ENCODE measurements at regions not wholly inside any gene's neighbourhood (a gene's known extent, or its start where the extent isn't known, plus 50 kb on each side); places are given as distances from the start of the nearest gene placed in this dataset.

DNA sequence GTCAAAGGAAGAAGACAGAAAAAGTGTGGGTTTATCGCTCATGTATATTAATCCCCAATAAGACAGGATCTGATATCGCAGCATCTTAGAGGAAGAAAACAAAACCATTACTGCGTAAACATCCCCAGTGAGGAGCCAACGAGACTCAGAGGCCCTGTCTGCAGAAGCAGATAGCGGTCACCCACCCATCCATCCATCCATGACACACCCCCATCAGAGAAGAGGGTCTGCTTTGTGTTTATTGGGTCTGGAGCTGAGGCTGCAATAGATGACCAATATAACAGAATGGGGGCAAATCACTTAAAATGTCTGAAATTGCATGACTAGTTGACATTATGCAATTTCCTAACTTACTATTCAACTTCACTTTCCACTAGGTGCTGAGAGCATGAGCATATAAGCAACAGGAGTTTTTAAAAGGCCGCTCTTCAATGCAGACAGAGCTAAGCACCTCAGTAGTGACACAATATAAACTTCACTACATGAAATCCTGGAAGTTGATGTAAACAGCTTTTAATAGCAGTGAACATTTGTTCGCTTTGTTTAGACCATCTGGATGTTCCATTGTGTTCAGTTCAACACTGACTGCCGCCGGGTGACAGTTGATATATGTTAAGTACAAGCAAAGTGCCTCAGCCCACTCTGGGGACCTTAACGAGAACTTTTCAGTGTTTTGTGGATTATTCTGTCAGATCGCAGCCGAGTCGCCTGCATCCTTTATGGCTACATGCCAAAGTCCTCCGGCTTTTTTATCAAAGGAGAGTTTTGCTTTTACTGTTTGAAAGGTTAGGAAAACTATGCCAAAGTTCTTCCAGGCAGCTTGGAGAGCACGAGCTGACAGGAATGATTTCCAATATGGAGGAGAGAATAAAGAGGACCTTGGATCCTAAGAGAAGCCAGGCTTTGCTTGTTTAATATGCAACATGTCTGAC lies 167.5 kb downstream of the ZNF281 start:
- WGBS: 46% methylated on average over 15 of the region's 15 CpGs
- Histone ChIP-seq H3K9ac (ENCODE audit: low read depth in 1 of 2, low read length in 2 of 2) (peak overlapping the region; percentile 47 to 69), H3K27ac (ENCODE audit: low read depth in 1 of 2, low read length in 2 of 2) (peak overlapping the region; percentile 75 to 91), H3K4me3 (ENCODE audit: low read depth in 1 of 3, low read length in 3 of 3) (peak overlapping the region; percentile 11 to 74 (median 45)), H3K36me3 (ENCODE audit: control insufficient read depth in 4 of 4, insufficient read depth in 3 of 4, low read depth in 1 of 4, low read length in 3 of 4) (no peaks in the 10 kb centered on the region), H3K4me1 (ENCODE audit: control insufficient read depth in 4 of 4, insufficient read depth in 4 of 4, low read length in 3 of 4) (peaks cover 1 to 19% (median 7%) of the 10 kb centered on the region in 4 donors), H3K27me3 (ENCODE audit: control insufficient read depth in 4 of 4, insufficient read depth in 4 of 4, low read length in 3 of 4) (no peaks in the 10 kb centered on the region), H3K9me3 (ENCODE audit: control insufficient read depth in 4 of 4, low read length in 3 of 4) (no peaks in the 10 kb centered on the region)
- TF ChIP-seq YY1 (IDR thresholded peaks at IDR 0.05): peak; percentile 92
- peak; percentile 34 for TF ChIP-seq SP1 (IDR thresholded peaks at IDR 0.05)
- TF ChIP-seq TAF1 (conservative IDR thresholded peaks at IDR 0.05): no peak
- no peak for TF ChIP-seq RXRA (IDR thresholded peaks at IDR 0.05)
- no peak for TF ChIP-seq HNF4G (IDR thresholded peaks at IDR 0.05)
- TF ChIP-seq FOXA1 (IDR thresholded peaks at IDR 0.05): no peak
- TF ChIP-seq HNF4A (conservative IDR thresholded peaks at IDR 0.05): peak in 1 of 2 donors; percentile 43
- TF ChIP-seq, protein P1, sequence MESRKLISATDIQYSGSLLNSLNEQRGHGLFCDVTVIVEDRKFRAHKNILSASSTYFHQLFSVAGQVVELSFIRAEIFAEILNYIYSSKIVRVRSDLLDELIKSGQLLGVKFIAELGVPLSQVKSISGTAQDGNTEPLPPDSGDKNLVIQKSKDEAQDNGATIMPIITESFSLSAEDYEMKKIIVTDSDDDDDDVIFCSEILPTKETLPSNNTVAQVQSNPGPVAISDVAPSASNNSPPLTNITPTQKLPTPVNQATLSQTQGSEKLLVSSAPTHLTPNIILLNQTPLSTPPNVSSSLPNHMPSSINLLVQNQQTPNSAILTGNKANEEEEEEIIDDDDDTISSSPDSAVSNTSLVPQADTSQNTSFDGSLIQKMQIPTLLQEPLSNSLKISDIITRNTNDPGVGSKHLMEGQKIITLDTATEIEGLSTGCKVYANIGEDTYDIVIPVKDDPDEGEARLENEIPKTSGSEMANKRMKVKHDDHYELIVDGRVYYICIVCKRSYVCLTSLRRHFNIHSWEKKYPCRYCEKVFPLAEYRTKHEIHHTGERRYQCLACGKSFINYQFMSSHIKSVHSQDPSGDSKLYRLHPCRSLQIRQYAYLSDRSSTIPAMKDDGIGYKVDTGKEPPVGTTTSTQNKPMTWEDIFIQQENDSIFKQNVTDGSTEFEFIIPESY (IDR thresholded peaks at IDR 0.05): no peak
- DNase-seq (ENCODE audit: low spot score): no peak

DNA sequence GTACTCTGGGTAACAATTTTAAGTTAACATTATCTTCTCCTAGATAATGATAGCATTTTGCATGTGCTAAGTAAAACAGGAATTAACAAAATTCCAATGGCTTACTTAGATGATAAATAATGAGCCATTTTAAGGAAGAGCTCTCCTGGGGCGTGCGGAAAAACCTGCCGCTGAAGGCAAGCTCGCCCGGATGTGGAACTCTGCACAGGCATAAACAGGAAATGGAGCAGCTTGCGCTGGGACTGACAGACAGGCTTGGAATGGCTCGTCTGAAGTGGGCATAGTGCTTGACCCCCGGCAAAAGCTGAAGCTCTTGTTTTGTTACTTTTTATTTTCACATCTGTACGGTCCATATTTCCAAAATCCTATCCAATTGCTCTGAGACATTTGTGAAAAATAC lies 169.2 kb downstream of the ZNF281 start:
- 66% methylated on average over 9 of the region's 9 CpGs for WGBS
- TF ChIP-seq GABPA (IDR thresholded peaks at IDR 0.05 in 1 of 2, conservative IDR thresholded peaks at IDR 0.05 in 1 of 2): peak in 1 of 2 donors; percentile 12
- TF ChIP-seq TAF1 (conservative IDR thresholded peaks at IDR 0.05): no peak
- H3K9ac ChIP-seq (ENCODE audit: low read depth in 1 of 2, low read length in 2 of 2): no peak overlapping the region
- peaks cover 1 to 26% (median 7%) of the 10 kb centered on the region in 4 donors for H3K4me1 ChIP-seq (ENCODE audit: control insufficient read depth in 4 of 4, insufficient read depth in 4 of 4, low read length in 3 of 4)
- no peak overlapping the region for H3K27ac ChIP-seq (ENCODE audit: low read depth in 1 of 2, low read length in 2 of 2)
- no peaks in the 10 kb centered on the region for H3K27me3 ChIP-seq (ENCODE audit: control insufficient read depth in 4 of 4, insufficient read depth in 4 of 4, low read length in 3 of 4)
- no peaks in the 10 kb centered on the region for H3K36me3 ChIP-seq (ENCODE audit: control insufficient read depth in 4 of 4, insufficient read depth in 3 of 4, low read depth in 1 of 4, low read length in 3 of 4)
- no peak overlapping the region for H3K4me3 ChIP-seq (ENCODE audit: low read depth in 1 of 3, low read length in 3 of 3)
- DNase-seq (ENCODE audit: low spot score): no peak
- H3K9me3 ChIP-seq (ENCODE audit: control insufficient read depth in 4 of 4, low read length in 3 of 4): no peaks in the 10 kb centered on the region

DNA sequence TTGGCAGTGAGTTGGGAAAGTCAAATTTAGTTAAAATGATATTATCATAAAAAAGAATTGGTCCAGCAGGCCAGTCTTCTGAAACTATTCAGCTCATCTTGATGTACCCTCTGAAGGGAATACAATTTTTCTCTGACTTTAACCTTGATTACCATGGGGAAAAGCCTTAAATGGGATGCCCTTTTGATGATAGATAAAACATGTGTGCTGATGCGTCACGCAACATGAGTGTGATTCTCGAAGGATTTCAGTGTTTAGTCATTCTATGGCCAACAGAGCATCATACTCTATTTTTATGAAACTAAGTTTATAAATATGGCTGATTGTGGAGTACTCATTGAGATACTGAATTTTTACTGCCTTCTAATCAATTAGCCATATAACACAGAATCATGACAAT lies 171.5 kb downstream of the ZNF281 start:
- no peak for DNase-seq (ENCODE audit: low spot score)
- peaks cover 1 to 22% (median 4%) of the 10 kb centered on the region in 4 donors for H3K4me1 ChIP-seq (ENCODE audit: control insufficient read depth in 4 of 4, insufficient read depth in 4 of 4, low read length in 3 of 4)
- no peak for TF ChIP-seq NR2F2 (IDR thresholded peaks at IDR 0.05)
- no peak for TF ChIP-seq EGR1 (IDR thresholded peaks at IDR 0.05; ENCODE audit: low read depth in 2 of 2)
- TF ChIP-seq SP1 (IDR thresholded peaks at IDR 0.05): no peak
- TF ChIP-seq, protein P1 (IDR thresholded peaks at IDR 0.05): no peak
- TF ChIP-seq, protein P2, sequence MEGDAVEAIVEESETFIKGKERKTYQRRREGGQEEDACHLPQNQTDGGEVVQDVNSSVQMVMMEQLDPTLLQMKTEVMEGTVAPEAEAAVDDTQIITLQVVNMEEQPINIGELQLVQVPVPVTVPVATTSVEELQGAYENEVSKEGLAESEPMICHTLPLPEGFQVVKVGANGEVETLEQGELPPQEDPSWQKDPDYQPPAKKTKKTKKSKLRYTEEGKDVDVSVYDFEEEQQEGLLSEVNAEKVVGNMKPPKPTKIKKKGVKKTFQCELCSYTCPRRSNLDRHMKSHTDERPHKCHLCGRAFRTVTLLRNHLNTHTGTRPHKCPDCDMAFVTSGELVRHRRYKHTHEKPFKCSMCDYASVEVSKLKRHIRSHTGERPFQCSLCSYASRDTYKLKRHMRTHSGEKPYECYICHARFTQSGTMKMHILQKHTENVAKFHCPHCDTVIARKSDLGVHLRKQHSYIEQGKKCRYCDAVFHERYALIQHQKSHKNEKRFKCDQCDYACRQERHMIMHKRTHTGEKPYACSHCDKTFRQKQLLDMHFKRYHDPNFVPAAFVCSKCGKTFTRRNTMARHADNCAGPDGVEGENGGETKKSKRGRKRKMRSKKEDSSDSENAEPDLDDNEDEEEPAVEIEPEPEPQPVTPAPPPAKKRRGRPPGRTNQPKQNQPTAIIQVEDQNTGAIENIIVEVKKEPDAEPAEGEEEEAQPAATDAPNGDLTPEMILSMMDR (IDR thresholded peaks at IDR 0.05; ENCODE audit: low read depth, low read length, missing input control): no peak
- TF ChIP-seq JUND (IDR thresholded peaks at IDR 0.05): no peak
- TF ChIP-seq, protein P3, sequence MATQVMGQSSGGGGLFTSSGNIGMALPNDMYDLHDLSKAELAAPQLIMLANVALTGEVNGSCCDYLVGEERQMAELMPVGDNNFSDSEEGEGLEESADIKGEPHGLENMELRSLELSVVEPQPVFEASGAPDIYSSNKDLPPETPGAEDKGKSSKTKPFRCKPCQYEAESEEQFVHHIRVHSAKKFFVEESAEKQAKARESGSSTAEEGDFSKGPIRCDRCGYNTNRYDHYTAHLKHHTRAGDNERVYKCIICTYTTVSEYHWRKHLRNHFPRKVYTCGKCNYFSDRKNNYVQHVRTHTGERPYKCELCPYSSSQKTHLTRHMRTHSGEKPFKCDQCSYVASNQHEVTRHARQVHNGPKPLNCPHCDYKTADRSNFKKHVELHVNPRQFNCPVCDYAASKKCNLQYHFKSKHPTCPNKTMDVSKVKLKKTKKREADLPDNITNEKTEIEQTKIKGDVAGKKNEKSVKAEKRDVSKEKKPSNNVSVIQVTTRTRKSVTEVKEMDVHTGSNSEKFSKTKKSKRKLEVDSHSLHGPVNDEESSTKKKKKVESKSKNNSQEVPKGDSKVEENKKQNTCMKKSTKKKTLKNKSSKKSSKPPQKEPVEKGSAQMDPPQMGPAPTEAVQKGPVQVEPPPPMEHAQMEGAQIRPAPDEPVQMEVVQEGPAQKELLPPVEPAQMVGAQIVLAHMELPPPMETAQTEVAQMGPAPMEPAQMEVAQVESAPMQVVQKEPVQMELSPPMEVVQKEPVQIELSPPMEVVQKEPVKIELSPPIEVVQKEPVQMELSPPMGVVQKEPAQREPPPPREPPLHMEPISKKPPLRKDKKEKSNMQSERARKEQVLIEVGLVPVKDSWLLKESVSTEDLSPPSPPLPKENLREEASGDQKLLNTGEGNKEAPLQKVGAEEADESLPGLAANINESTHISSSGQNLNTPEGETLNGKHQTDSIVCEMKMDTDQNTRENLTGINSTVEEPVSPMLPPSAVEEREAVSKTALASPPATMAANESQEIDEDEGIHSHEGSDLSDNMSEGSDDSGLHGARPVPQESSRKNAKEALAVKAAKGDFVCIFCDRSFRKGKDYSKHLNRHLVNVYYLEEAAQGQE (IDR thresholded peaks at IDR 0.05): no peak
- no peak for TF ChIP-seq HNF4A (conservative IDR thresholded peaks at IDR 0.05)
- TF ChIP-seq, protein P4, sequence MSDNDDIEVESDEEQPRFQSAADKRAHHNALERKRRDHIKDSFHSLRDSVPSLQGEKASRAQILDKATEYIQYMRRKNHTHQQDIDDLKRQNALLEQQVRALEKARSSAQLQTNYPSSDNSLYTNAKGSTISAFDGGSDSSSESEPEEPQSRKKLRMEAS (IDR thresholded peaks at IDR 0.05): no peak
- TF ChIP-seq YY1 (IDR thresholded peaks at IDR 0.05): no peak
- no peak for TF ChIP-seq HNF4G (IDR thresholded peaks at IDR 0.05)
- no peak for TF ChIP-seq RXRA (IDR thresholded peaks at IDR 0.05)
- TF ChIP-seq TAF1 (conservative IDR thresholded peaks at IDR 0.05): no peak
- TF ChIP-seq, protein P5, sequence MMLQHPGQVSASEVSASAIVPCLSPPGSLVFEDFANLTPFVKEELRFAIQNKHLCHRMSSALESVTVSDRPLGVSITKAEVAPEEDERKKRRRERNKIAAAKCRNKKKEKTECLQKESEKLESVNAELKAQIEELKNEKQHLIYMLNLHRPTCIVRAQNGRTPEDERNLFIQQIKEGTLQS (IDR thresholded peaks at IDR 0.05): no peak
- no peaks in the 10 kb centered on the region for H3K9me3 ChIP-seq (ENCODE audit: control insufficient read depth in 4 of 4, low read length in 3 of 4)
- WGBS: 98% methylated on average over 3 of the region's 3 CpGs
- H3K36me3 ChIP-seq (ENCODE audit: control insufficient read depth in 4 of 4, insufficient read depth in 3 of 4, low read depth in 1 of 4, low read length in 3 of 4): no peaks in the 10 kb centered on the region
- no peak overlapping the region for H3K27ac ChIP-seq (ENCODE audit: low read depth in 1 of 2, low read length in 2 of 2)
- H3K27me3 ChIP-seq (ENCODE audit: control insufficient read depth in 4 of 4, insufficient read depth in 4 of 4, low read length in 3 of 4): no peaks in the 10 kb centered on the region
- H3K9ac ChIP-seq (ENCODE audit: low read depth in 1 of 2, low read length in 2 of 2): no peak overlapping the region
- H3K4me3 ChIP-seq (ENCODE audit: low read depth in 1 of 3, low read length in 3 of 3): no peak overlapping the region

Data from liver (tissue), 8 donors.